ENCODE measurements at regions not wholly inside any gene's neighbourhood (a gene's known extent, or its start where the extent isn't known, plus 50 kb on each side); places are given as distances from the start of the nearest gene placed in this dataset.

GRCh38 chr1:220982686-220983085, 103.4 kb downstream of the HLX start:
- TF ChIP-seq FOS (IDR thresholded peaks at IDR 0.05; ENCODE audit: borderline replicate concordance, insufficient read depth, low read length) (no peak), EZH2 (IDR thresholded peaks at IDR 0.05; ENCODE audit: borderline replicate concordance, low read depth, low read length, severe bottlenecking) (no peak), POLR2A (IDR thresholded peaks at IDR 0.05; ENCODE audit: low read depth, low read length) (no peak), GATA2 (IDR thresholded peaks at IDR 0.05; ENCODE audit: insufficient read depth, insufficient read length, low read depth, low read length) (no peak), JUN (IDR thresholded peaks at IDR 0.05; ENCODE audit: borderline replicate concordance, insufficient read depth, insufficient read length, low read depth) (no peak), MYC (IDR thresholded peaks at IDR 0.05; ENCODE audit: low read depth, low read length) (no peak), POLR2AphosphoS5 (IDR thresholded peaks at IDR 0.05; ENCODE audit: insufficient read depth, low read depth, low read length) (no peak)
- TF ChIP-seq, protein P1, sequence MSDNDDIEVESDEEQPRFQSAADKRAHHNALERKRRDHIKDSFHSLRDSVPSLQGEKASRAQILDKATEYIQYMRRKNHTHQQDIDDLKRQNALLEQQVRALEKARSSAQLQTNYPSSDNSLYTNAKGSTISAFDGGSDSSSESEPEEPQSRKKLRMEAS (IDR thresholded peaks at IDR 0.05; ENCODE audit: insufficient read depth, insufficient read length): no peak
- TF ChIP-seq, protein P2, sequence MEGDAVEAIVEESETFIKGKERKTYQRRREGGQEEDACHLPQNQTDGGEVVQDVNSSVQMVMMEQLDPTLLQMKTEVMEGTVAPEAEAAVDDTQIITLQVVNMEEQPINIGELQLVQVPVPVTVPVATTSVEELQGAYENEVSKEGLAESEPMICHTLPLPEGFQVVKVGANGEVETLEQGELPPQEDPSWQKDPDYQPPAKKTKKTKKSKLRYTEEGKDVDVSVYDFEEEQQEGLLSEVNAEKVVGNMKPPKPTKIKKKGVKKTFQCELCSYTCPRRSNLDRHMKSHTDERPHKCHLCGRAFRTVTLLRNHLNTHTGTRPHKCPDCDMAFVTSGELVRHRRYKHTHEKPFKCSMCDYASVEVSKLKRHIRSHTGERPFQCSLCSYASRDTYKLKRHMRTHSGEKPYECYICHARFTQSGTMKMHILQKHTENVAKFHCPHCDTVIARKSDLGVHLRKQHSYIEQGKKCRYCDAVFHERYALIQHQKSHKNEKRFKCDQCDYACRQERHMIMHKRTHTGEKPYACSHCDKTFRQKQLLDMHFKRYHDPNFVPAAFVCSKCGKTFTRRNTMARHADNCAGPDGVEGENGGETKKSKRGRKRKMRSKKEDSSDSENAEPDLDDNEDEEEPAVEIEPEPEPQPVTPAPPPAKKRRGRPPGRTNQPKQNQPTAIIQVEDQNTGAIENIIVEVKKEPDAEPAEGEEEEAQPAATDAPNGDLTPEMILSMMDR (IDR thresholded peaks at IDR 0.05; ENCODE audit: extremely low read depth in 1 of 2, insufficient read depth in 1 of 2, low read depth in 1 of 2, low read length in 2 of 2): no peak
- Histone ChIP-seq H3K9ac (replicated peaks; ENCODE audit: extremely low read depth, insufficient read depth, low read length) (no peak overlapping the region), H3K4me3 (replicated peaks in 1 of 3; ENCODE audit: insufficient read depth in 1 of 3, low read depth in 1 of 3, low read length in 3 of 3) (no peak overlapping the region), H2AFZ (ENCODE audit: low read depth, low read length) (no peak overlapping the region), H3K27me3 (ENCODE audit: control insufficient read depth in 2 of 2, insufficient read depth in 2 of 2, low read length in 2 of 2) (no peaks in the 10 kb centered on the region), H3K9me1 (replicated peaks; ENCODE audit: control insufficient read depth, extremely low read depth, insufficient read depth, low read length) (no peaks in the 10 kb centered on the region), H4K20me1 (replicated peaks; ENCODE audit: control insufficient read depth, extremely low read depth, insufficient read depth, low read length) (no peaks in the 10 kb centered on the region), H3K9me3 (replicated peaks; ENCODE audit: control insufficient read depth, insufficient read depth, low read length) (no peaks in the 10 kb centered on the region), H3K4me1 (ENCODE audit: control insufficient read depth, extremely low read depth, insufficient read depth, low read length) (no peaks in the 10 kb centered on the region), H3K36me3 (ENCODE audit: control insufficient read depth in 2 of 2, extremely low read depth in 1 of 2, insufficient read depth in 2 of 2, low read length in 2 of 2) (no peaks in the 10 kb centered on the region), H3K27ac (ENCODE audit: insufficient read depth, low read depth, low read length) (no peak overlapping the region), H3K4me2 (ENCODE audit: insufficient read depth, low read length) (no peak overlapping the region), H3K79me2 (ENCODE audit: control insufficient read depth, insufficient read depth, low read length) (no peaks in the 10 kb centered on the region)
- BruUV-seq (replicated peaks): no TSS peak
- ChIA-PET CTCF (interaction anchor here (1.1 kb wide), 1 partner anchor 53 kb away, joined by 3 read pairs; no protein-coding TSS in a partner anchor), POLR2A (no interaction called here)
- DNase-seq (ENCODE audit: low read depth, low spot score) (no peak), FAIRE-seq (no peak)
- intact Hi-C loops (cut with micrococcal nuclease): no loop called here
- dilution Hi-C loops (cut with MboI; ENCODE audit: extremely low pct_ligation_motif_present, low sequenced_read_pairs): no loop called here
